Thyroid gland (tissue), 4 donors: ENCODE measurements at regions not wholly inside any gene's neighbourhood (a gene's known extent, or its start where the extent isn't known, plus 50 kb on each side); places are given as distances from the start of the nearest gene placed in this dataset.

Experiments used
- DNase-seq, 2 donors: peaks; one replicate each; pipeline ENCODE4 v3.0.0-alpha.2; 2019
- H3K27ac ChIP-seq, 3 donors: fragments of 200-600 bp; sonication (generic); 1 replicate in 2 of 3; 2 replicates in 1 of 3; pipeline ENCODE4 v1.5.1; 2016 to 2019; ENCODE audit warnings: mild to moderate bottlenecking in 1 of 3, moderate library complexity in 1 of 3
- H3K27me3 ChIP-seq: fragments of 200-600 bp; sonication (generic); one replicate; pipeline ENCODE4 v1.5.1; 2019
- H3K36me3 ChIP-seq, 2 donors: fragments of 200-600 bp; sonication (generic); one replicate each; pipeline ENCODE4 v1.5.1; 2016 to 2019
- H3K4me1 ChIP-seq, 2 donors: fragments of 200-600 bp; sonication (generic); one replicate each; pipeline ENCODE4 v1.5.1; 2017 to 2019
- H3K4me3 ChIP-seq, 3 donors: fragments of 200-600 bp; sonication (generic); replicated peaks in 1 of 3; 1 replicate in 2 of 3; 2 replicates in 1 of 3; pipeline ENCODE4 v1.5.1; 2016; ENCODE audit warnings: mild to moderate bottlenecking in 1 of 3
- H3K9me3 ChIP-seq: fragments of 200-600 bp; sonication (generic); one replicate; pipeline ENCODE4 v1.5.1; 2017
- CTCF ChIP-seq, 6 experiments: fragments of 200-600 bp in 3 of 6; fragments of 450-650 bp in 3 of 6; sonication (generic) in 3 of 6; IDR thresholded peaks; one replicate each; pipeline ENCODE4 v1.5.1; 2016 to 2019; ENCODE audit warnings: antibody characterized with exemption in 6 of 6, mild to moderate bottlenecking in 2 of 6, inconsistent platforms in 1 of 6, moderate library complexity in 1 of 6
- POLR2A ChIP-seq, 2 donors: fragments of 450-650 bp; IDR thresholded peaks; one replicate each; pipeline ENCODE4 v1.6.1; 2017; ENCODE audit warnings: antibody characterized with exemption in 2 of 2, mild to moderate bottlenecking in 2 of 2, moderate library complexity in 1 of 2
- WGBS, 2 donors: methylation state at CpG; one replicate each; pipeline ENCODE4 v1.1.5; 2017; 5-methylcytosine and 5-hydroxymethylcytosine counted together
- intact Hi-C: fragments of 100-400 bp; cut with DNase I; formaldehyde crosslinking; loops from one replicate; pipeline ENCODE4 v1.15.1; 2023

GRCh38 chr1:63027176-63027575 lies 243.2 kb downstream of the ATG4C start:
- WGBS, 2 donors, result 32 to 83% methylated on average over 3 of the region's 3 CpGs
- Histone ChIP-seq H3K27me3 (no peaks in the 10 kb centered on the region), H3K4me3 (no peak overlapping the region), H3K9me3 (no peaks in the 10 kb centered on the region), H3K36me3 (no peaks in the 10 kb centered on the region), H3K4me1 (no peaks in the 10 kb centered on the region), H3K27ac (no peak overlapping the region)
- intact Hi-C loops, result no loop called here
- TF ChIP-seq CTCF (IDR thresholded peaks at IDR 0.05), result no peak
- no peak for TF ChIP-seq POLR2A (IDR thresholded peaks at IDR 0.05)
- no peak for DNase-seq

GRCh38 chr1:63032171-63032570 lies 248.2 kb downstream of the ATG4C start:
- intact Hi-C loops, result no loop called here
- Histone ChIP-seq H3K27me3 (no peaks in the 10 kb centered on the region), H3K4me3 (no peak overlapping the region), H3K4me1 (no peaks in the 10 kb centered on the region), H3K9me3 (no peaks in the 10 kb centered on the region), H3K36me3 (no peaks in the 10 kb centered on the region), H3K27ac (no peak overlapping the region)
- DNase-seq, result no peak
- TF ChIP-seq CTCF (IDR thresholded peaks at IDR 0.05), result no peak
- no peak for TF ChIP-seq POLR2A (IDR thresholded peaks at IDR 0.05)
- WGBS, 2 donors, result 86 to 99% methylated on average over 4 of the region's 4 CpGs

GRCh38 chr1:63033211-63033610 lies 249.3 kb downstream of the ATG4C start:
- intact Hi-C loops, result no loop called here
- H3K4me1 ChIP-seq, result no peaks in the 10 kb centered on the region
- H3K4me3 ChIP-seq, result no peak overlapping the region
- DNase-seq, result no peak
- H3K9me3 ChIP-seq, result no peaks in the 10 kb centered on the region
- no peak overlapping the region for H3K27ac ChIP-seq
- H3K36me3 ChIP-seq, result no peaks in the 10 kb centered on the region
- H3K27me3 ChIP-seq, result no peaks in the 10 kb centered on the region
- no peak for TF ChIP-seq POLR2A (IDR thresholded peaks at IDR 0.05)
- TF ChIP-seq CTCF (IDR thresholded peaks at IDR 0.05), result no peak
- 91 to 96% methylated on average over 2 of the region's 2 CpGs for WGBS, 2 donors

GRCh38 chr1:63034256-63034655 lies 250.3 kb downstream of the ATG4C start:
- no peak for DNase-seq
- H3K27me3 ChIP-seq, result no peaks in the 10 kb centered on the region
- no peak overlapping the region for H3K27ac ChIP-seq
- TF ChIP-seq POLR2A (IDR thresholded peaks at IDR 0.05) (no peak), CTCF (IDR thresholded peaks at IDR 0.05) (no peak)
- no peaks in the 10 kb centered on the region for H3K36me3 ChIP-seq
- no peak overlapping the region for H3K4me3 ChIP-seq
- intact Hi-C loops, result no loop called here
- H3K9me3 ChIP-seq, result no peaks in the 10 kb centered on the region
- H3K4me1 ChIP-seq, result no peaks in the 10 kb centered on the region

GRCh38 chr1:63038586-63038985 lies 254.7 kb downstream of the ATG4C start:
- no peak overlapping the region for H3K27ac ChIP-seq
- no peaks in the 10 kb centered on the region for H3K36me3 ChIP-seq
- intact Hi-C loops, result no loop called here
- no peak for DNase-seq
- peaks cover 0 to 13% of the 10 kb centered on the region in 2 donors for H3K4me1 ChIP-seq
- no peak for TF ChIP-seq POLR2A (IDR thresholded peaks at IDR 0.05)
- TF ChIP-seq CTCF (IDR thresholded peaks at IDR 0.05), result no peak
- H3K9me3 ChIP-seq, result no peaks in the 10 kb centered on the region
- H3K4me3 ChIP-seq, result no peak overlapping the region
- 96% methylated on average over 5 of the region's 5 CpGs for WGBS, 2 donors
- H3K27me3 ChIP-seq, result no peaks in the 10 kb centered on the region
